GM21447 (cell line): ENCODE measurements at regions not wholly inside any gene's neighbourhood (a gene's known extent, or its start where the extent isn't known, plus 50 kb on each side); places are given as distances from the start of the nearest gene placed in this dataset.

ENCODE experiments used
- ATAC-seq: cut with Tn5 transposase; IDR thresholded peaks from one replicate; pipeline ENCODE4 v1.9.1; 2021; ENCODE audit not compliant: unreplicated experiment

GRCh38 chr5:103941596-103941995, 379.0 kb upstream of the NUDT12 start:
- ATAC-seq, result no peak

- ATAC-seq, result no peak
Observed at GRCh38 chr5:103938146-103938695, 375.6 kb upstream of the NUDT12 start.

GRCh38 chr5:103929338-103930013, 366.9 kb upstream of the NUDT12 start:
- ATAC-seq, result no peak

GRCh38 chr5:103927739-103928138, 365.1 kb upstream of the NUDT12 start:
- ATAC-seq, result no peak

GRCh38 chr5:103923616-103924168, 361.1 kb upstream of the NUDT12 start:
- no peak for ATAC-seq

- ATAC-seq, result no peak
Observed at GRCh38 chr5:103919506-103919905, 356.9 kb upstream of the NUDT12 start.

- ATAC-seq, result no peak
Observed at GRCh38 chr5:103918668-103919367, 356.2 kb upstream of the NUDT12 start.

GRCh38 chr5:103915081-103915480, 352.5 kb upstream of the NUDT12 start:
- no peak for ATAC-seq

GRCh38 chr5:103910786-103911185, 348.2 kb upstream of the NUDT12 start:
- no peak for ATAC-seq

GRCh38 chr5:103910011-103910410, 347.4 kb upstream of the NUDT12 start:
- no peak for ATAC-seq

- no peak for ATAC-seq
Observed at GRCh38 chr5:103909391-103909790, 346.8 kb upstream of the NUDT12 start.

- ATAC-seq, result no peak
Observed at GRCh38 chr5:103908336-103909080, 345.9 kb upstream of the NUDT12 start.

- ATAC-seq, result no peak
Observed at GRCh38 chr5:103907001-103907400, 344.4 kb upstream of the NUDT12 start.

GRCh38 chr5:103904651-103905050, 342.1 kb upstream of the NUDT12 start:
- no peak for ATAC-seq

GRCh38 chr5:103902893-103903292, 340.3 kb upstream of the NUDT12 start:
- ATAC-seq, result no peak

GRCh38 chr5:103901885-103902284, 339.3 kb upstream of the NUDT12 start:
- ATAC-seq, result no peak

- ATAC-seq, result no peak
Observed at GRCh38 chr5:103896593-103896992, 334.0 kb upstream of the NUDT12 start.

GRCh38 chr5:103895738-103896137, 333.1 kb upstream of the NUDT12 start:
- no peak for ATAC-seq

- no peak for ATAC-seq
Observed at GRCh38 chr5:103894882-103895281, 332.3 kb upstream of the NUDT12 start.

- ATAC-seq, result no peak
Observed at GRCh38 chr5:103891151-103891550, 328.6 kb upstream of the NUDT12 start.

- no peak for ATAC-seq
Observed at GRCh38 chr5:103890313-103890712, 327.7 kb upstream of the NUDT12 start.
